Smooth muscle cell (in vitro differentiated cells): ENCODE measurements at regions not wholly inside any gene's neighbourhood (a gene's known extent, or its start where the extent isn't known, plus 50 kb on each side); places are given as distances from the start of the nearest gene placed in this dataset.

Experiments used
- DNase-seq: peaks from one replicate; lab custom pipeline; 2025; ENCODE audit not compliant: unreplicated experiment; lab: John Stamatoyannopoulos, UW
- H2AFZ ChIP-seq: fragments of 200-600 bp; sonication (generic); 2 replicates; pipeline ENCODE4 v1.6.0; 2016; ENCODE audit warnings: antibody characterized with exemption, low read depth, mild to moderate bottlenecking
- H3F3A ChIP-seq: fragments of 200-600 bp; sonication (generic); 2 replicates; pipeline ENCODE4 v1.6.0; 2017; ENCODE audit warnings: antibody characterized with exemption, low read depth
- H3K27ac ChIP-seq: fragments of 200-600 bp; sonication (generic); 2 replicates; pipeline ENCODE4 v1.5.1; 2016; ENCODE audit warnings: low read depth, mild to moderate bottlenecking
- H3K27me3 ChIP-seq: fragments of 200-600 bp; sonication (generic); 2 replicates; pipeline ENCODE4 v1.6.1; 2016; ENCODE audit warnings: low read depth, mild to moderate bottlenecking
- H3K36me3 ChIP-seq: fragments of 200-600 bp; sonication (generic); 2 replicates; pipeline ENCODE4 v1.5.1; 2016; ENCODE audit warnings: low read depth
- H3K4me1 ChIP-seq: fragments of 200-600 bp; sonication (generic); 2 replicates; pipeline ENCODE4 v1.5.1; 2016; ENCODE audit warnings: low read depth
- H3K4me2 ChIP-seq: fragments of 200-600 bp; sonication (generic); 2 replicates; pipeline ENCODE4 v1.6.0; 2016; ENCODE audit warnings: mild to moderate bottlenecking
- H3K4me3 ChIP-seq: fragments of 200-600 bp; sonication (generic); 2 replicates; pipeline ENCODE4 v1.5.1; 2016; ENCODE audit warnings: mild to moderate bottlenecking
- H3K79me2 ChIP-seq: fragments of 200-600 bp; sonication (generic); 2 replicates; pipeline ENCODE4 v1.6.0; 2016; ENCODE audit warnings: low read depth, mild to moderate bottlenecking
- H3K9ac ChIP-seq: fragments of 200-600 bp; sonication (generic); 2 replicates; pipeline ENCODE4 v1.6.0; 2016; ENCODE audit warnings: low read depth
- H3K9me3 ChIP-seq: fragments of 200-600 bp; sonication (generic); replicated peaks from 2 replicates; pipeline ENCODE4 v1.5.1; 2016; ENCODE audit warnings: low read depth
- H4K20me1 ChIP-seq: fragments of 200-600 bp; sonication (generic); 2 replicates; pipeline ENCODE4 v1.6.0; 2016; ENCODE audit warnings: low read depth
- WGBS: methylation state at CpG from one replicate; pipeline ENCODE4 v1.1.7; 2016; ENCODE audit warnings: low lambda C conversion rate; 5-methylcytosine and 5-hydroxymethylcytosine counted together
- TF ChIP-seq, protein P1 (sequence below): fragments of 200-600 bp; sonication (generic); IDR thresholded peaks from 2 replicates; pipeline ENCODE4 v1.5.1; 2017; ENCODE audit warnings: borderline replicate concordance, mild to moderate bottlenecking, antibody characterized with exemption; ENCODE audit not compliant: insufficient read depth, poor library complexity, severe bottlenecking

GRCh38 chr2:12895017-12895416, 178.3 kb downstream of the TRIB2 start:
- no peak overlapping the region for H2AFZ ChIP-seq
- TF ChIP-seq, protein P1, sequence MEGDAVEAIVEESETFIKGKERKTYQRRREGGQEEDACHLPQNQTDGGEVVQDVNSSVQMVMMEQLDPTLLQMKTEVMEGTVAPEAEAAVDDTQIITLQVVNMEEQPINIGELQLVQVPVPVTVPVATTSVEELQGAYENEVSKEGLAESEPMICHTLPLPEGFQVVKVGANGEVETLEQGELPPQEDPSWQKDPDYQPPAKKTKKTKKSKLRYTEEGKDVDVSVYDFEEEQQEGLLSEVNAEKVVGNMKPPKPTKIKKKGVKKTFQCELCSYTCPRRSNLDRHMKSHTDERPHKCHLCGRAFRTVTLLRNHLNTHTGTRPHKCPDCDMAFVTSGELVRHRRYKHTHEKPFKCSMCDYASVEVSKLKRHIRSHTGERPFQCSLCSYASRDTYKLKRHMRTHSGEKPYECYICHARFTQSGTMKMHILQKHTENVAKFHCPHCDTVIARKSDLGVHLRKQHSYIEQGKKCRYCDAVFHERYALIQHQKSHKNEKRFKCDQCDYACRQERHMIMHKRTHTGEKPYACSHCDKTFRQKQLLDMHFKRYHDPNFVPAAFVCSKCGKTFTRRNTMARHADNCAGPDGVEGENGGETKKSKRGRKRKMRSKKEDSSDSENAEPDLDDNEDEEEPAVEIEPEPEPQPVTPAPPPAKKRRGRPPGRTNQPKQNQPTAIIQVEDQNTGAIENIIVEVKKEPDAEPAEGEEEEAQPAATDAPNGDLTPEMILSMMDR: no peak
- no peaks in the 10 kb centered on the region for H3K79me2 ChIP-seq
- WGBS: 95% methylated on average over 2 of the region's 2 CpGs
- no peak overlapping the region for H3K9ac ChIP-seq
- no peaks in the 10 kb centered on the region for H3F3A ChIP-seq
- no peaks in the 10 kb centered on the region for H3K4me1 ChIP-seq
- H3K9me3 ChIP-seq: no peaks in the 10 kb centered on the region
- no peaks in the 10 kb centered on the region for H4K20me1 ChIP-seq
- H3K4me2 ChIP-seq: no peak overlapping the region
- DNase-seq: no peak
- no peaks in the 10 kb centered on the region for H3K27me3 ChIP-seq
- H3K36me3 ChIP-seq: no peaks in the 10 kb centered on the region
- no peak overlapping the region for H3K4me3 ChIP-seq
- no peak overlapping the region for H3K27ac ChIP-seq

GRCh38 chr2:12896318-12896982, 179.7 kb downstream of the TRIB2 start:
- WGBS: 88% methylated on average over 4 of the region's 4 CpGs
- H3K4me3 ChIP-seq: no peak overlapping the region
- no peaks in the 10 kb centered on the region for H3K9me3 ChIP-seq
- no peaks in the 10 kb centered on the region for H3K27me3 ChIP-seq
- no peaks in the 10 kb centered on the region for H3F3A ChIP-seq
- no peaks in the 10 kb centered on the region for H3K4me1 ChIP-seq
- no peak for DNase-seq
- H3K9ac ChIP-seq: no peak overlapping the region
- H3K36me3 ChIP-seq: no peaks in the 10 kb centered on the region
- TF ChIP-seq, protein P1: no peak
- no peak overlapping the region for H3K4me2 ChIP-seq
- no peak overlapping the region for H2AFZ ChIP-seq
- H4K20me1 ChIP-seq: no peaks in the 10 kb centered on the region
- no peaks in the 10 kb centered on the region for H3K79me2 ChIP-seq
- no peak overlapping the region for H3K27ac ChIP-seq

- no peaks in the 10 kb centered on the region for H3K4me1 ChIP-seq
- no peaks in the 10 kb centered on the region for H4K20me1 ChIP-seq
- no peak overlapping the region for H3K4me3 ChIP-seq
- TF ChIP-seq, protein P1: no peak
- no peak overlapping the region for H3K9ac ChIP-seq
- no peaks in the 10 kb centered on the region for H3K9me3 ChIP-seq
- no peaks in the 10 kb centered on the region for H3K36me3 ChIP-seq
- H2AFZ ChIP-seq: no peak overlapping the region
- H3K27me3 ChIP-seq: no peaks in the 10 kb centered on the region
- WGBS: 96% methylated on average over 1 of the region's 1 CpG
- no peak overlapping the region for H3K27ac ChIP-seq
- H3K79me2 ChIP-seq: no peaks in the 10 kb centered on the region
- H3F3A ChIP-seq: no peaks in the 10 kb centered on the region
- H3K4me2 ChIP-seq: no peak overlapping the region
- DNase-seq: no peak
Measured at GRCh38 chr2:12897181-12897580, 180.4 kb downstream of the TRIB2 start.

DNA sequence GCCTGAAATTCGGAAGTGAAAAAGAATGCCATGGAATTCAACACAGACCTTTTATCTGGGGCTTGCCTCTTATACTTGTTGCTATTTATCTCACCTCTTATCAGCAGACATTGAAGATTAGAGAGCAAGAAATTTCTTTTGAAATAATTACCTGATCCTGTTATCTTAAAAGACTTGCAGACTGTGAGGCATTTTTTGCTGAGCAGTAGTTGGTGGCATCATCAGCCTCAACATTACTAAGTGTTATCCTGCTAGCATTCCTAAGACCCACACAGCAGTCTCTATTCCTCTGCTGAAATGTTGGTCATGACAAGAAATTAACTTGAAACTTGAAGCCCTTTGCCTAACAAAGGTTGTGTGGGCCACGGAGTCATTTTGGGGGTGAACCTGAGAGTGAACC, 186.5 kb downstream of the TRIB2 start:
- H3K9ac ChIP-seq: no peak overlapping the region
- H3K27ac ChIP-seq: peak overlapping the region; percentile 17
- WGBS: 63% methylated on average over 2 of the region's 2 CpGs
- H3K4me3 ChIP-seq: no peak overlapping the region
- no peaks in the 10 kb centered on the region for H4K20me1 ChIP-seq
- H3K79me2 ChIP-seq: no peaks in the 10 kb centered on the region
- peak overlapping the region; percentile 7 for H3K4me2 ChIP-seq
- H3K4me1 ChIP-seq: no peaks in the 10 kb centered on the region
- no peak overlapping the region for H2AFZ ChIP-seq
- H3K27me3 ChIP-seq: no peaks in the 10 kb centered on the region
- TF ChIP-seq, protein P1: no peak
- no peaks in the 10 kb centered on the region for H3F3A ChIP-seq
- H3K36me3 ChIP-seq: no peaks in the 10 kb centered on the region
- DNase-seq: no peak
- no peaks in the 10 kb centered on the region for H3K9me3 ChIP-seq
